GM18867 (cell line): ENCODE measurements at regions not wholly inside any gene's neighbourhood (a gene's known extent, or its start where the extent isn't known, plus 50 kb on each side); places are given as distances from the start of the nearest gene placed in this dataset.

ENCODE experiments used
- ATAC-seq: cut with Tn5 transposase; IDR thresholded peaks from one replicate; pipeline ENCODE4 v1.9.1; 2021; ENCODE audit warnings: mild to moderate bottlenecking, moderate library complexity; ENCODE audit not compliant: unreplicated experiment

- ATAC-seq = peak; percentile 74
These were observed 400.3 kb downstream of the MTX2 start for GRCh38 chr2:176669398-176670174.

GRCh38 chr2:176675271-176675949, 406.2 kb downstream of the MTX2 start:
- ATAC-seq = no peak

GRCh38 chr2:176677746-176678265, 408.6 kb downstream of the MTX2 start:
- ATAC-seq = no peak

- no peak for ATAC-seq
These were observed 409.3 kb downstream of the MTX2 start for GRCh38 chr2:176678571-176678970.

GRCh38 chr2:176679061-176679669, 409.9 kb downstream of the MTX2 start:
- ATAC-seq = no peak

- no peak for ATAC-seq
These were observed 411.8 kb downstream of the MTX2 start for GRCh38 chr2:176680916-176681516.

- no peak for ATAC-seq
These were observed 412.4 kb downstream of the MTX2 start for GRCh38 chr2:176681584-176682115.

GRCh38 chr2:176682278-176682677, 413.0 kb downstream of the MTX2 start:
- ATAC-seq = no peak

- ATAC-seq = no peak
These were observed 414.4 kb downstream of the MTX2 start for GRCh38 chr2:176683618-176684111.

- ATAC-seq = no peak
These were observed 416.7 kb downstream of the MTX2 start for GRCh38 chr2:176685908-176686307.

- no peak for ATAC-seq
These were observed 417.1 kb downstream of the MTX2 start for GRCh38 chr2:176686328-176686727.

GRCh38 chr2:176687342-176687741, 418.1 kb downstream of the MTX2 start:
- ATAC-seq = no peak

GRCh38 chr2:176687944-176688343, 418.7 kb downstream of the MTX2 start:
- ATAC-seq = no peak

GRCh38 chr2:176689711-176690110, 420.5 kb downstream of the MTX2 start:
- no peak for ATAC-seq

- ATAC-seq = no peak
These were observed 422.2 kb downstream of the MTX2 start for GRCh38 chr2:176691471-176691870.

- no peak for ATAC-seq
These were observed 423.3 kb downstream of the MTX2 start for GRCh38 chr2:176692533-176692932.

GRCh38 chr2:176699098-176699497, 429.9 kb downstream of the MTX2 start:
- no peak for ATAC-seq

GRCh38 chr2:176699644-176700043, 430.4 kb downstream of the MTX2 start:
- ATAC-seq = no peak

GRCh38 chr2:176702131-176702530, 432.9 kb downstream of the MTX2 start:
- ATAC-seq = no peak

GRCh38 chr2:176704282-176704858, 435.1 kb downstream of the MTX2 start:
- ATAC-seq = no peak
